Activated CD4-positive, alpha-beta memory T cell treated with anti-CD3 and anti-CD28 coated beads, Interleukin-2, amount 10 ng/mL, durations not matched to agents 7 days and 5 days (primary cell): ENCODE measurements at regions not wholly inside any gene's neighbourhood (a gene's known extent, or its start where the extent isn't known, plus 50 kb on each side); places are given as distances from the start of the nearest gene placed in this dataset.

Experiments
- CTCF ChIA-PET: fragments of 350-600 bp; sonication (Branson Sonifier 250); formaldehyde crosslinking; loops from one replicate; lab custom pipeline; 2021; ENCODE audit warnings: antibody characterized with exemption, inconsistent platforms; lab: Charles Lee
- POLR2A ChIA-PET: fragments of 350-600 bp; sonication (Branson Sonifier 250); formaldehyde crosslinking; loops from one replicate; lab custom pipeline; 2021; ENCODE audit warnings: antibody characterized with exemption; lab: Charles Lee
- DNase-seq: peaks from one replicate; pipeline ENCODE4 v3.0.0-alpha.2; 2020
- H3K27ac Mint-ChIP-seq: one replicate; pipeline ENCODE4 v1.8.0; 2021; ENCODE audit warnings: mild to moderate bottlenecking, mixed read lengths
- H3K27me3 Mint-ChIP-seq: one replicate; pipeline ENCODE4 v1.8.0; 2021; ENCODE audit warnings: mixed read lengths
- H3K36me3 Mint-ChIP-seq: one replicate; pipeline ENCODE4 v1.8.0; 2021; ENCODE audit warnings: low read depth, mixed read lengths
- H3K4me1 Mint-ChIP-seq: one replicate; pipeline ENCODE4 v1.8.0; 2021; ENCODE audit warnings: mixed read lengths
- H3K4me3 Mint-ChIP-seq: one replicate; pipeline ENCODE4 v1.8.0; 2021; ENCODE audit warnings: mild to moderate bottlenecking, mixed read lengths
- H3K9me3 Mint-ChIP-seq: one replicate; pipeline ENCODE4 v1.8.0; 2021; ENCODE audit warnings: mixed read lengths

- Mint-ChIP-seq H3K36me3 (no peaks in the 10 kb centered on the region), H3K4me1 (no peaks in the 10 kb centered on the region), H3K27me3 (no peaks in the 10 kb centered on the region), H3K27ac (no peak overlapping the region), H3K9me3 (no peaks in the 10 kb centered on the region), H3K4me3 (no peak overlapping the region)
- ChIA-PET POLR2A (no interaction called here), CTCF (no interaction called here)
- no peak for DNase-seq
These were observed 217.2 kb upstream of the NANOGP8 start for GRCh38 chr15:35302334-35302733.

- no peak for DNase-seq
- Mint-ChIP-seq H3K4me3 (no peak overlapping the region), H3K4me1 (no peaks in the 10 kb centered on the region), H3K9me3 (no peaks in the 10 kb centered on the region), H3K27ac (no peak overlapping the region), H3K36me3 (no peaks in the 10 kb centered on the region), H3K27me3 (no peaks in the 10 kb centered on the region)
- ChIA-PET POLR2A (no interaction called here), CTCF (no interaction called here)
These were observed 216.0 kb upstream of the NANOGP8 start for GRCh38 chr15:35301088-35301487.

GRCh38 chr15:35299059-35299735 is 214.1 kb upstream of the NANOGP8 start:
- H3K4me3 Mint-ChIP-seq: no peak overlapping the region
- H3K4me1 Mint-ChIP-seq: no peaks in the 10 kb centered on the region
- no peaks in the 10 kb centered on the region for H3K27me3 Mint-ChIP-seq
- H3K27ac Mint-ChIP-seq: no peak overlapping the region
- CTCF ChIA-PET: no interaction called here
- H3K36me3 Mint-ChIP-seq: no peaks in the 10 kb centered on the region
- POLR2A ChIA-PET: no interaction called here
- DNase-seq: no peak
- no peaks in the 10 kb centered on the region for H3K9me3 Mint-ChIP-seq

- POLR2A ChIA-PET: no interaction called here
- Mint-ChIP-seq H3K4me3 (no peak overlapping the region), H3K27ac (no peak overlapping the region), H3K36me3 (no peaks in the 10 kb centered on the region), H3K4me1 (no peaks in the 10 kb centered on the region), H3K9me3 (no peaks in the 10 kb centered on the region), H3K27me3 (no peaks in the 10 kb centered on the region)
- no peak for DNase-seq
- CTCF ChIA-PET: no interaction called here
These were observed 213.4 kb upstream of the NANOGP8 start for GRCh38 chr15:35298509-35298908.

GRCh38 chr15:35293353-35294130 is 208.4 kb upstream of the NANOGP8 start:
- no peaks in the 10 kb centered on the region for H3K9me3 Mint-ChIP-seq
- no peaks in the 10 kb centered on the region for H3K4me1 Mint-ChIP-seq
- no peak overlapping the region for H3K4me3 Mint-ChIP-seq
- ChIA-PET CTCF (no interaction called here), POLR2A (no interaction called here)
- no peaks in the 10 kb centered on the region for H3K36me3 Mint-ChIP-seq
- H3K27ac Mint-ChIP-seq: no peak overlapping the region
- DNase-seq: no peak
- H3K27me3 Mint-ChIP-seq: peaks cover 1% of the 10 kb centered on the region

GRCh38 chr15:35290301-35290721 is 205.2 kb upstream of the NANOGP8 start:
- Mint-ChIP-seq H3K9me3 (no peaks in the 10 kb centered on the region), H3K27me3 (peaks cover 1% of the 10 kb centered on the region), H3K27ac (no peak overlapping the region), H3K36me3 (no peaks in the 10 kb centered on the region), H3K4me1 (no peaks in the 10 kb centered on the region), H3K4me3 (no peak overlapping the region)
- no peak for DNase-seq
- CTCF ChIA-PET: interaction anchor here (3.6 kb wide), 1 partner anchor 154 kb away, joined by 56 read pairs; no protein-coding TSS in a partner anchor
- POLR2A ChIA-PET: no interaction called here

GRCh38 chr15:35289024-35289617 is 204.0 kb upstream of the NANOGP8 start:
- H3K27ac Mint-ChIP-seq: no peak overlapping the region
- CTCF ChIA-PET: interaction anchor here (1.0 to 3.6 kb wide), 7 partner anchors 11 to 320 kb away, joined by 3 to 56 read pairs (median 4); partner anchors contain the start of gene AQR
- no peak for DNase-seq
- no peaks in the 10 kb centered on the region for H3K4me1 Mint-ChIP-seq
- no peaks in the 10 kb centered on the region for H3K9me3 Mint-ChIP-seq
- no peaks in the 10 kb centered on the region for H3K36me3 Mint-ChIP-seq
- POLR2A ChIA-PET: interaction anchor here (0.6 kb wide), 1 partner anchor 19 kb away, joined by 3 read pairs; no protein-coding TSS in a partner anchor
- H3K27me3 Mint-ChIP-seq: peaks cover 1% of the 10 kb centered on the region
- H3K4me3 Mint-ChIP-seq: no peak overlapping the region

- CTCF ChIA-PET: interaction anchor here (1.0 to 3.6 kb wide), 7 partner anchors 12 to 319 kb away, joined by 3 to 56 read pairs (median 4); partner anchors contain the start of gene AQR
- no peak overlapping the region for H3K27ac Mint-ChIP-seq
- no peak overlapping the region for H3K4me3 Mint-ChIP-seq
- no peaks in the 10 kb centered on the region for H3K36me3 Mint-ChIP-seq
- no peaks in the 10 kb centered on the region for H3K9me3 Mint-ChIP-seq
- DNase-seq: no peak
- POLR2A ChIA-PET: no interaction called here
- no peaks in the 10 kb centered on the region for H3K4me1 Mint-ChIP-seq
- H3K27me3 Mint-ChIP-seq: peaks cover 1% of the 10 kb centered on the region
These were observed 203.5 kb upstream of the NANOGP8 start for GRCh38 chr15:35288580-35288979.

GRCh38 chr15:35286721-35287120 is 201.6 kb upstream of the NANOGP8 start:
- Mint-ChIP-seq H3K4me1 (no peaks in the 10 kb centered on the region), H3K27me3 (peaks cover under 1% of the 10 kb centered on the region), H3K36me3 (no peaks in the 10 kb centered on the region), H3K9me3 (no peaks in the 10 kb centered on the region), H3K27ac (no peak overlapping the region), H3K4me3 (no peak overlapping the region)
- DNase-seq: no peak
- POLR2A ChIA-PET: no interaction called here
- CTCF ChIA-PET: no interaction called here

GRCh38 chr15:35282965-35283496 is 197.9 kb upstream of the NANOGP8 start:
- Mint-ChIP-seq H3K9me3 (peaks cover 4% of the 10 kb centered on the region), H3K4me1 (no peaks in the 10 kb centered on the region), H3K4me3 (no peak overlapping the region), H3K27me3 (no peaks in the 10 kb centered on the region), H3K27ac (no peak overlapping the region), H3K36me3 (no peaks in the 10 kb centered on the region)
- ChIA-PET POLR2A (no interaction called here), CTCF (no interaction called here)
- DNase-seq: no peak

- CTCF ChIA-PET: no interaction called here
- Mint-ChIP-seq H3K9me3 (peaks cover 14% of the 10 kb centered on the region), H3K27ac (no peak overlapping the region), H3K4me1 (no peaks in the 10 kb centered on the region), H3K27me3 (no peaks in the 10 kb centered on the region), H3K36me3 (no peaks in the 10 kb centered on the region), H3K4me3 (no peak overlapping the region)
- DNase-seq: no peak
- POLR2A ChIA-PET: no interaction called here
These were observed 196.4 kb upstream of the NANOGP8 start for GRCh38 chr15:35281515-35281914.

GRCh38 chr15:35279811-35280210 is 194.7 kb upstream of the NANOGP8 start:
- CTCF ChIA-PET: no interaction called here
- Mint-ChIP-seq H3K36me3 (no peaks in the 10 kb centered on the region), H3K9me3 (peaks cover 14% of the 10 kb centered on the region), H3K4me3 (no peak overlapping the region), H3K4me1 (no peaks in the 10 kb centered on the region), H3K27ac (no peak overlapping the region), H3K27me3 (no peaks in the 10 kb centered on the region)
- no peak for DNase-seq
- POLR2A ChIA-PET: no interaction called here
